ENCODE measurements at regions not wholly inside any gene's neighbourhood (a gene's known extent, or its start where the extent isn't known, plus 50 kb on each side); places are given as distances from the start of the nearest gene placed in this dataset.

GRCh38 chr6:98366371-98366770, 468.0 kb upstream of the POU3F2 start:
- TF ChIP-seq POLR2A (IDR thresholded peaks at IDR 0.05) (no peak), CTCF (IDR thresholded peaks at IDR 0.05) (no peak)
